ENCODE measurements at regions not wholly inside any gene's neighbourhood (a gene's known extent, or its start where the extent isn't known, plus 50 kb on each side); places are given as distances from the start of the nearest gene placed in this dataset.

GRCh38 chr1:38576241-38576640, 283.3 kb downstream of the RRAGC start:
- TF ChIP-seq CTCF (IDR thresholded peaks at IDR 0.05 in 2 of 3, conservative IDR thresholded peaks at IDR 0.05 in 1 of 3; ENCODE audit: borderline replicate concordance in 1 of 3, insufficient read depth in 1 of 3, low read depth in 2 of 3, low read length in 2 of 3) (no peak), EZH2phosphoT487 (IDR thresholded peaks at IDR 0.05; ENCODE audit: borderline replicate concordance) (no peak), POLR2AphosphoS5 (IDR thresholded peaks at IDR 0.05; ENCODE audit: low read depth, low read length) (no peak), ZFX (IDR thresholded peaks at IDR 0.05) (no peak), SP1 (IDR thresholded peaks at IDR 0.05; ENCODE audit: low read depth) (no peak), POLR2A (IDR thresholded peaks at IDR 0.05; ENCODE audit: borderline replicate concordance, extremely low read depth, insufficient read depth, insufficient read length) (no peak), EZH2 (IDR thresholded peaks at IDR 0.05) (no peak), CEBPB (IDR thresholded peaks at IDR 0.05; ENCODE audit: low read depth) (no peak), ELF1 (IDR thresholded peaks at IDR 0.05; ENCODE audit: borderline replicate concordance, low read depth) (no peak), REST (IDR thresholded peaks at IDR 0.05; ENCODE audit: low read depth) (no peak), MAX (IDR thresholded peaks at IDR 0.05) (no peak), EGR1 (IDR thresholded peaks at IDR 0.05; ENCODE audit: low read depth) (no peak)
